ENCODE measurements at regions not wholly inside any gene's neighbourhood (a gene's known extent, or its start where the extent isn't known, plus 50 kb on each side); places are given as distances from the start of the nearest gene placed in this dataset.

DNA sequence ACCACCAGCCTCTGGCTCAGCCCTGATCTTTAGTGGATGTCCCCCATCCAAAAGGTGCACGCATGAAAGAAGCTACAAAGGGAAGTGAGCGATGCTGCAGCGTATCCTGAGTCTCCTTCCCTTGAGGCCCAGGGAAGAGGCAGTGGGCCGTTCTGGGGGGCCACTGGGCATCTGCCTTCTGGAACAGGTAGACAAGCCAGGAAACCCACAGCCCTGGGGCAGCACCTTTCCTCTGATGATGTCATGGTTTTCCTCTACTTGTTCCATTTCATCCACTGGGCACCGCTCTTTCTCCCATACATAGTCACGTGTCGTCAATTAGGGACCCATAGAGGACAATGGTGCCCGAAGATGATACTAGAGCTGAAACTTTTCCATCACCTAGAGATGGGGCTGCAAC lies 194.0 kb upstream of the IRX1 start (continued):
- TF ChIP-seq, protein P1, sequence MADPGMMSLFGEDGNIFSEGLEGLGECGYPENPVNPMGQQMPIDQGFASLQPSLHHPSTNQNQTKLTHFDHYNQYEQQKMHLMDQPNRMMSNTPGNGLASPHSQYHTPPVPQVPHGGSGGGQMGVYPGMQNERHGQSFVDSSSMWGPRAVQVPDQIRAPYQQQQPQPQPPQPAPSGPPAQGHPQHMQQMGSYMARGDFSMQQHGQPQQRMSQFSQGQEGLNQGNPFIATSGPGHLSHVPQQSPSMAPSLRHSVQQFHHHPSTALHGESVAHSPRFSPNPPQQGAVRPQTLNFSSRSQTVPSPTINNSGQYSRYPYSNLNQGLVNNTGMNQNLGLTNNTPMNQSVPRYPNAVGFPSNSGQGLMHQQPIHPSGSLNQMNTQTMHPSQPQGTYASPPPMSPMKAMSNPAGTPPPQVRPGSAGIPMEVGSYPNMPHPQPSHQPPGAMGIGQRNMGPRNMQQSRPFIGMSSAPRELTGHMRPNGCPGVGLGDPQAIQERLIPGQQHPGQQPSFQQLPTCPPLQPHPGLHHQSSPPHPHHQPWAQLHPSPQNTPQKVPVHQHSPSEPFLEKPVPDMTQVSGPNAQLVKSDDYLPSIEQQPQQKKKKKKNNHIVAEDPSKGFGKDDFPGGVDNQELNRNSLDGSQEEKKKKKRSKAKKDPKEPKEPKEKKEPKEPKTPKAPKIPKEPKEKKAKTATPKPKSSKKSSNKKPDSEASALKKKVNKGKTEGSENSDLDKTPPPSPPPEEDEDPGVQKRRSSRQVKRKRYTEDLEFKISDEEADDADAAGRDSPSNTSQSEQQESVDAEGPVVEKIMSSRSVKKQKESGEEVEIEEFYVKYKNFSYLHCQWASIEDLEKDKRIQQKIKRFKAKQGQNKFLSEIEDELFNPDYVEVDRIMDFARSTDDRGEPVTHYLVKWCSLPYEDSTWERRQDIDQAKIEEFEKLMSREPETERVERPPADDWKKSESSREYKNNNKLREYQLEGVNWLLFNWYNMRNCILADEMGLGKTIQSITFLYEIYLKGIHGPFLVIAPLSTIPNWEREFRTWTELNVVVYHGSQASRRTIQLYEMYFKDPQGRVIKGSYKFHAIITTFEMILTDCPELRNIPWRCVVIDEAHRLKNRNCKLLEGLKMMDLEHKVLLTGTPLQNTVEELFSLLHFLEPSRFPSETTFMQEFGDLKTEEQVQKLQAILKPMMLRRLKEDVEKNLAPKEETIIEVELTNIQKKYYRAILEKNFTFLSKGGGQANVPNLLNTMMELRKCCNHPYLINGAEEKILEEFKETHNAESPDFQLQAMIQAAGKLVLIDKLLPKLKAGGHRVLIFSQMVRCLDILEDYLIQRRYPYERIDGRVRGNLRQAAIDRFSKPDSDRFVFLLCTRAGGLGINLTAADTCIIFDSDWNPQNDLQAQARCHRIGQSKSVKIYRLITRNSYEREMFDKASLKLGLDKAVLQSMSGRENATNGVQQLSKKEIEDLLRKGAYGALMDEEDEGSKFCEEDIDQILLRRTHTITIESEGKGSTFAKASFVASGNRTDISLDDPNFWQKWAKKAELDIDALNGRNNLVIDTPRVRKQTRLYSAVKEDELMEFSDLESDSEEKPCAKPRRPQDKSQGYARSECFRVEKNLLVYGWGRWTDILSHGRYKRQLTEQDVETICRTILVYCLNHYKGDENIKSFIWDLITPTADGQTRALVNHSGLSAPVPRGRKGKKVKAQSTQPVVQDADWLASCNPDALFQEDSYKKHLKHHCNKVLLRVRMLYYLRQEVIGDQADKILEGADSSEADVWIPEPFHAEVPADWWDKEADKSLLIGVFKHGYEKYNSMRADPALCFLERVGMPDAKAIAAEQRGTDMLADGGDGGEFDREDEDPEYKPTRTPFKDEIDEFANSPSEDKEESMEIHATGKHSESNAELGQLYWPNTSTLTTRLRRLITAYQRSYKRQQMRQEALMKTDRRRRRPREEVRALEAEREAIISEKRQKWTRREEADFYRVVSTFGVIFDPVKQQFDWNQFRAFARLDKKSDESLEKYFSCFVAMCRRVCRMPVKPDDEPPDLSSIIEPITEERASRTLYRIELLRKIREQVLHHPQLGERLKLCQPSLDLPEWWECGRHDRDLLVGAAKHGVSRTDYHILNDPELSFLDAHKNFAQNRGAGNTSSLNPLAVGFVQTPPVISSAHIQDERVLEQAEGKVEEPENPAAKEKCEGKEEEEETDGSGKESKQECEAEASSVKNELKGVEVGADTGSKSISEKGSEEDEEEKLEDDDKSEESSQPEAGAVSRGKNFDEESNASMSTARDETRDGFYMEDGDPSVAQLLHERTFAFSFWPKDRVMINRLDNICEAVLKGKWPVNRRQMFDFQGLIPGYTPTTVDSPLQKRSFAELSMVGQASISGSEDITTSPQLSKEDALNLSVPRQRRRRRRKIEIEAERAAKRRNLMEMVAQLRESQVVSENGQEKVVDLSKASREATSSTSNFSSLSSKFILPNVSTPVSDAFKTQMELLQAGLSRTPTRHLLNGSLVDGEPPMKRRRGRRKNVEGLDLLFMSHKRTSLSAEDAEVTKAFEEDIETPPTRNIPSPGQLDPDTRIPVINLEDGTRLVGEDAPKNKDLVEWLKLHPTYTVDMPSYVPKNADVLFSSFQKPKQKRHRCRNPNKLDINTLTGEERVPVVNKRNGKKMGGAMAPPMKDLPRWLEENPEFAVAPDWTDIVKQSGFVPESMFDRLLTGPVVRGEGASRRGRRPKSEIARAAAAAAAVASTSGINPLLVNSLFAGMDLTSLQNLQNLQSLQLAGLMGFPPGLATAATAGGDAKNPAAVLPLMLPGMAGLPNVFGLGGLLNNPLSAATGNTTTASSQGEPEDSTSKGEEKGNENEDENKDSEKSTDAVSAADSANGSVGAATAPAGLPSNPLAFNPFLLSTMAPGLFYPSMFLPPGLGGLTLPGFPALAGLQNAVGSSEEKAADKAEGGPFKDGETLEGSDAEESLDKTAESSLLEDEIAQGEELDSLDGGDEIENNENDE (IDR thresholded peaks at IDR 0.05; ENCODE audit: insufficient replicate concordance, low read length): no peak
- TF ChIP-seq CBX5 (IDR thresholded peaks at IDR 0.05; ENCODE audit: low read depth, low read length) (no peak), KDM1A (IDR thresholded peaks at IDR 0.05; ENCODE audit: borderline replicate concordance, low read length) (no peak), TBP (IDR thresholded peaks at IDR 0.05; ENCODE audit: low read depth, low read length) (no peak), POLR2A (IDR thresholded peaks at IDR 0.05; ENCODE audit: control extremely low read depth in 1 of 2, low read depth in 2 of 2, low read length in 2 of 2) (no peak), CHD2 (IDR thresholded peaks at IDR 0.05; ENCODE audit: low read length) (no peak), SRF (IDR thresholded peaks at IDR 0.05; ENCODE audit: low read depth, low read length) (no peak), SAP30 (IDR thresholded peaks at IDR 0.05; ENCODE audit: insufficient read depth, insufficient replicate concordance, low read length) (no peak), KDM5A (IDR thresholded peaks at IDR 0.05; ENCODE audit: low read length) (no peak), FOSL1 (IDR thresholded peaks at IDR 0.05; ENCODE audit: insufficient read depth, low read depth, low read length) (no peak)
- TF ChIP-seq, protein P2, sequence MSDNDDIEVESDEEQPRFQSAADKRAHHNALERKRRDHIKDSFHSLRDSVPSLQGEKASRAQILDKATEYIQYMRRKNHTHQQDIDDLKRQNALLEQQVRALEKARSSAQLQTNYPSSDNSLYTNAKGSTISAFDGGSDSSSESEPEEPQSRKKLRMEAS (IDR thresholded peaks at IDR 0.05): no peak
- TF ChIP-seq, protein P3, sequence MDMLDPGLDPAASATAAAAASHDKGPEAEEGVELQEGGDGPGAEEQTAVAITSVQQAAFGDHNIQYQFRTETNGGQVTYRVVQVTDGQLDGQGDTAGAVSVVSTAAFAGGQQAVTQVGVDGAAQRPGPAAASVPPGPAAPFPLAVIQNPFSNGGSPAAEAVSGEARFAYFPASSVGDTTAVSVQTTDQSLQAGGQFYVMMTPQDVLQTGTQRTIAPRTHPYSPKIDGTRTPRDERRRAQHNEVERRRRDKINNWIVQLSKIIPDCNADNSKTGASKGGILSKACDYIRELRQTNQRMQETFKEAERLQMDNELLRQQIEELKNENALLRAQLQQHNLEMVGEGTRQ (IDR thresholded peaks at IDR 0.05; ENCODE audit: low read length): no peak
